ENCODE measurements at regions not wholly inside any gene's neighbourhood (a gene's known extent, or its start where the extent isn't known, plus 50 kb on each side); places are given as distances from the start of the nearest gene placed in this dataset.

DNA sequence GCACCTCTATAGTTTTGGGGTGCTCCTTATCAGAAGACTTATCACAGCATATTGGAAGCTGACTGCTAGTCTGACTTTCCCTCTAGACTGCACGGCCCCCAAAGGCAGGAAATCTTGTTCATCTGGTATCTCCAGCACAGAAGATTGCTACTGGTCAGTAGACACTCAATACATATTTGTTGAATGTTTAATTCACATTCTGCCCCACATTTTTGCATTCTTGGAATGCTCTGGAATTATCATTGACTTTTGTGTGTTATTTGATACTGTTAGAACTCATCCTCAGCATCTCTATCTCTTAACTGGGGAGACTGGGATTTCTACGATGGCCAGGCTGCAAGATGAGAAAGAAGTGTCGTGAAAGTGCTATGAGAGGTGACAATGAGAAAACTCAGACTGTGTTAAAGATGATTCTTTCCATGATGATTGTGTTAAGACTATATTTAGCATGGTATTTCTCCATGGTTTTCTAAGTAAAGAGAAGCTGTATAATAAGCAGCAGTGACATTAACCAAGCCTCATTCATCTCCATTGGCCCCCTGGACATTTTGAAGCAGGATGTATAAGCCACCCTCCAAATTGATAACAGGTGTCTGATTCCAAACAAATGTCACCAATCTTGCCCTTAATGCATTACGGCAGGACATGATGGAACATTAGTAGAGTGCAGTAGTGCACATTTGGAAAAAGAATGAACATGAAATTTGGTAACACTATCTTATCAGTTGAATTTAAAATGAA, 440.9 kb downstream of the RFC3 start:
- DNase-seq (no peak), ATAC-seq (no peak)
- H3K9me3 Mint-ChIP-seq, result peaks cover 5 to 35% of the 10 kb centered on the region in 2 donors
- H3K27ac Mint-ChIP-seq, result no peak overlapping the region
- no peak overlapping the region for H3K4me3 Mint-ChIP-seq
- no peaks in the 10 kb centered on the region for H3K27me3 Mint-ChIP-seq
- H3K4me1 Mint-ChIP-seq, result no peaks in the 10 kb centered on the region

- ATAC-seq (no peak), DNase-seq (no peak)
- Mint-ChIP-seq H3K27me3 (no peaks in the 10 kb centered on the region), H3K4me1 (no peaks in the 10 kb centered on the region), H3K4me3 (no peak overlapping the region), H3K9me3 (peaks cover 0 to 13% of the 10 kb centered on the region in 2 donors), H3K27ac (no peak overlapping the region)
These were observed 445.7 kb downstream of the RFC3 start for GRCh38 chr13:34263681-34264080.

GRCh38 chr13:34265046-34265679, 447.2 kb downstream of the RFC3 start:
- H3K27ac Mint-ChIP-seq, result no peak overlapping the region
- H3K27me3 Mint-ChIP-seq, result no peaks in the 10 kb centered on the region
- H3K4me3 Mint-ChIP-seq, result no peak overlapping the region
- H3K9me3 Mint-ChIP-seq, result peaks cover 0 to 4% of the 10 kb centered on the region in 2 donors
- no peaks in the 10 kb centered on the region for H3K4me1 Mint-ChIP-seq
- no peak for DNase-seq
- ATAC-seq, result no peak

DNA sequence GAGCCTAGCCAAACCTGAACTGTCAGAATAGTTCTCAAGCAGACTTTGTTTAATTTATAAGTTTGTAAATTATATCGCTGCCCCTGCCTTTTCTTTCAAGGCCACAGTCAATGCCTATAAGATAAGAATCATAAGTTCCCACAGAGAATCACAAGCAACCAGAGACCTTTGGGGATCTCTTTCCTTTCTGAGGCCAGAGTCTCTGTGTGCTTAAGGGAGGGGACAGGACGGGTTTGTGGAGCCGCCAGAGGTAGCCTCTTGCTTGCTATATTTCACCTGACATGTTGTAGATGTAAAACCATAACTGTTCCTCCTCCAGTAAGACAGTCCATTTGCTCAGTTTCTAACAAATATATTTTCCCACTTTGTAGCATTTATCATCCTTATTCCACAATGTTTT, 458.8 kb downstream of the RFC3 start:
- DNase-seq (no peak), ATAC-seq (no peak)
- no peak overlapping the region for H3K27ac Mint-ChIP-seq
- no peak overlapping the region for H3K4me3 Mint-ChIP-seq
- peaks cover 0 to 11% of the 10 kb centered on the region in 2 donors for H3K9me3 Mint-ChIP-seq
- H3K4me1 Mint-ChIP-seq, result no peaks in the 10 kb centered on the region
- no peaks in the 10 kb centered on the region for H3K27me3 Mint-ChIP-seq

DNA sequence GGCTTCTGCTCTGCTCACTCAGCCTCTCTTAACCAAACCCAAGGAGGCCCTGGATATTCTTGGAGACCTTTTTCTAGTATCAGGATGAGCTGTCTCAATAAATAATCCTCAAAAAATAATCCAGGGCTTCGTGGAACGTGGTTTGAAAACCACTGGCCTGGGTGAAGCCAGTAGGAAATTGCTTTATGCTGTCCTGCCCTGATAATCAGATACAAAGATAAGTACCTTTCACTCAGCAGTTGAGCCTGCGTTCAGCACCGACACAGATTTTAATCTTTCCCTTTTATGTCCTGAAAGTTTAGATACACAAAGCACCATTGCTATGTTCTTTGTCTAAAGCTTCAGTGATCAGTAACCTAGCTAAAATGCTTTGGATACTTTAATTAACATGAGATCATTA, 460.0 kb downstream of the RFC3 start:
- Mint-ChIP-seq H3K9me3 (peaks cover 0 to 11% of the 10 kb centered on the region in 2 donors), H3K27ac (no peak overlapping the region), H3K27me3 (no peaks in the 10 kb centered on the region), H3K4me1 (no peaks in the 10 kb centered on the region), H3K4me3 (no peak overlapping the region)
- DNase-seq (no peak), ATAC-seq (no peak)

GRCh38 chr13:34278780-34279179, 460.8 kb downstream of the RFC3 start:
- Mint-ChIP-seq H3K4me3 (no peak overlapping the region), H3K4me1 (no peaks in the 10 kb centered on the region), H3K9me3 (peaks cover 2 to 15% of the 10 kb centered on the region in 2 donors), H3K27me3 (no peaks in the 10 kb centered on the region), H3K27ac (no peak overlapping the region)
- no peak for ATAC-seq
- no peak for DNase-seq

- Mint-ChIP-seq H3K27ac (no peak overlapping the region), H3K4me1 (no peaks in the 10 kb centered on the region), H3K4me3 (no peak overlapping the region), H3K27me3 (no peaks in the 10 kb centered on the region), H3K9me3 (peaks cover 0 to 5% of the 10 kb centered on the region in 2 donors)
- no peak for ATAC-seq
- DNase-seq, result no peak
These were observed 472.7 kb downstream of the RFC3 start for GRCh38 chr13:34290661-34291060.

DNA sequence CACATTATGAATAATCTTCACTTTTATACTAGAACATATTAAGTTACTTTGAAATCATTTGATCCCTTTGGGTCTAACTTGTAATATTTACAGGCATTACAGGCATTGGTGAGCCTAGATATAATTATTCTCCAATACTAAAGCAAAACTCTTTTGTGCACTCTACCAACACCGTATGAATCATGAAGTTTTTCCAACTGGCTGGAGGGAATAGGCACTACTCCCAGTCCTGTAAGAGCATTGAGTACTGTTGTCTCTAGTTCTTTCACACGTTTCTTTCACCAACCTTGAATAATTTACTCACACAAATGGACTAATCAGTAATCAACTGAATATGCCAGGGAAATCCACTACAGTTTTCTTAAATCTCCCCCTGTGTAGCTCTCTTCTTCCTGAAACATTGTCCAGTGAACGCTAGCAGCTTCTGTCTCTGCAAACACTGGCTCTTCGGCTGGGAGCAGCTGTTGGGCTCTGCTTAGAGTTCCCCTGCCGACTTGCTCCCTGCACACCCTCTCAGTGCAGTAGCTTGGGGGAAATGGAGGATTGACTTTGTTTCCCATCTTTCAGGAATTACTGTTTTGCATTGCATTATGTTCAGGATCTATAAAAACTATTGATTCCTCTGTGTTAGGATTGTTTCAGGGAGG, 476.7 kb downstream of the RFC3 start:
- ATAC-seq, result no peak
- Mint-ChIP-seq H3K9me3 (no peaks in the 10 kb centered on the region), H3K27ac (no peak overlapping the region), H3K27me3 (no peaks in the 10 kb centered on the region), H3K4me3 (no peak overlapping the region), H3K4me1 (no peaks in the 10 kb centered on the region)
- no peak for DNase-seq

DNA sequence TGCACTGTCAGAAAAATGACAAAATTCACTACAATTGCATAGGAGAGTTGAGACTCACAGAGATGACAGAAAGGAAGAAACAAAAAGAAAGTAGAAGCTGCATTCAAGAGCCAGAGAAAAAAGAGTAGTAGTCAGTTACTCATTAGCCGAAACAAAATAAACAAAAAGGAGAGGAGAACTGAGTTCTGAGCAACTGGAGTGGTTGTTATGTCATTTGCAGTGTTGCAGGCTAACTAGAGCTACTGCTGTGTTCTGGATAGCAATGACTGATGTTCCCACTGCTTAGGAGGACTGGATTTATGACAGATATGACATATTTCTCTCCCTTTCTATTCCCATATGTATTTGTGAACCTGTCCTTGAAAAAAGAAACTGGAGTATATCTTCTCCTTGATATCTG, 482.6 kb downstream of the RFC3 start:
- H3K4me3 Mint-ChIP-seq, result no peak overlapping the region
- peaks cover 0 to 11% of the 10 kb centered on the region in 2 donors for H3K9me3 Mint-ChIP-seq
- H3K27ac Mint-ChIP-seq, result no peak overlapping the region
- DNase-seq (no peak), ATAC-seq (no peak)
- H3K4me1 Mint-ChIP-seq, result no peaks in the 10 kb centered on the region
- H3K27me3 Mint-ChIP-seq, result no peaks in the 10 kb centered on the region

DNA sequence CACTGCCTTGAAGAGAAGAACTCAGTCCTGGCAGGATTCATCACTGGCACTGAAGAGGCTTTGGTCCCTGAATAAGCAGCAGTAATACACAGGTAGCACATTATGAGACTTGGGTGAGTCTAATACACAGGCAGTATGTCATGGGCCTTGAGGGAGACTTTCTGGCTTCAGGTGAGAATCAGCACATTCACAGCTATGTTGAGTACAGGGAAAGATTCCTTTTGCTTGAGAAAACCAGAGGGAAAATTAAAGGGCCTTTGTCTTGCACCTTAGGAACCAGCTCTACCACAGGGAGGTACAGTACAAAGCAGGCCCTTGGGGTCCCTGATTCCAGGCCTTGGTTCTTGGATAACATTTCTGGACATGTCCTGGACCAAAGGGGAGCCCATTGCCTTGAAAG, 484.6 kb downstream of the RFC3 start:
- ATAC-seq (no peak), DNase-seq (no peak)
- H3K27me3 Mint-ChIP-seq, result no peaks in the 10 kb centered on the region
- no peak overlapping the region for H3K4me3 Mint-ChIP-seq
- H3K4me1 Mint-ChIP-seq, result no peaks in the 10 kb centered on the region
- no peak overlapping the region for H3K27ac Mint-ChIP-seq
- H3K9me3 Mint-ChIP-seq, result peaks cover 0 to 11% of the 10 kb centered on the region in 2 donors

GRCh38 chr13:34303346-34303745, 485.4 kb downstream of the RFC3 start:
- DNase-seq, result no peak
- no peak for ATAC-seq
- H3K27ac Mint-ChIP-seq, result no peak overlapping the region
- no peak overlapping the region for H3K4me3 Mint-ChIP-seq
- H3K4me1 Mint-ChIP-seq, result no peaks in the 10 kb centered on the region
- peaks cover 0 to 11% of the 10 kb centered on the region in 2 donors for H3K9me3 Mint-ChIP-seq
- H3K27me3 Mint-ChIP-seq, result no peaks in the 10 kb centered on the region

- no peaks in the 10 kb centered on the region for H3K27me3 Mint-ChIP-seq
- H3K9me3 Mint-ChIP-seq, result peaks cover 0 to 11% of the 10 kb centered on the region in 2 donors
- no peak for DNase-seq
- no peaks in the 10 kb centered on the region for H3K4me1 Mint-ChIP-seq
- H3K4me3 Mint-ChIP-seq, result no peak overlapping the region
- ATAC-seq, result no peak
- H3K27ac Mint-ChIP-seq, result no peak overlapping the region
These were observed 489.7 kb downstream of the RFC3 start for GRCh38 chr13:34307607-34308006.

GRCh38 chr13:34308725-34309124, 490.8 kb downstream of the RFC3 start:
- H3K9me3 Mint-ChIP-seq, result peaks cover 0 to 9% of the 10 kb centered on the region in 2 donors
- no peaks in the 10 kb centered on the region for H3K4me1 Mint-ChIP-seq
- no peaks in the 10 kb centered on the region for H3K27me3 Mint-ChIP-seq
- ATAC-seq (no peak), DNase-seq (no peak)
- no peak overlapping the region for H3K27ac Mint-ChIP-seq
- no peak overlapping the region for H3K4me3 Mint-ChIP-seq

GRCh38 chr13:34310539-34310938, 492.6 kb downstream of the RFC3 start:
- no peak for ATAC-seq
- Mint-ChIP-seq H3K27ac (no peak overlapping the region), H3K27me3 (no peaks in the 10 kb centered on the region)

DNA sequence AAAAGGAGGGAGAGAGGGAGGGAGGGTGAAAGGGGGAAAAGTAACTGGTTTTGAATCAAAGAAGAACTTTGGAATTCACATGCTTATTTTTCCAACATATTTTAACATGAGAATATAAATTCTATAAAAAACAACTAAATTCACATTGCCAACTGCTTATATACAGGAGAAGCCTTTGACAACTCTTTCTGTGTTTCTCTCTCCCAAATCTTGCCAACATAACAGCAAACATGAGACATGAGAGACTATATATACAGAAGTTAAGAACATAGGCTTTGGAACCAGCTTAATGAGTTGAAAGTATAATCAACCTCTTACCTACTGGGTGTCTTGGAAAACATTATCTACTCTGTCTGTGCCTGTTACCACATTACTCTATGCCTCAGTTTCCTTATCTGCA, 493.3 kb downstream of the RFC3 start:
- no peak for ATAC-seq
- Mint-ChIP-seq H3K9me3 (peaks cover 2 to 7% of the 10 kb centered on the region in 2 donors), H3K27me3 (no peaks in the 10 kb centered on the region), H3K4me3 (no peak overlapping the region), H3K4me1 (no peaks in the 10 kb centered on the region), H3K27ac (no peak overlapping the region)
- DNase-seq, result no peak

More at GRCh38 chr13:34310539-34310938, 492.6 kb downstream of the RFC3 start:
- Mint-ChIP-seq H3K9me3 (peaks cover 0 to 7% of the 10 kb centered on the region in 2 donors), H3K4me1 (no peaks in the 10 kb centered on the region), H3K4me3 (no peak overlapping the region)
- DNase-seq, result no peak

GRCh38 chr13:34312578-34312977, 494.6 kb downstream of the RFC3 start:
- Mint-ChIP-seq H3K27ac (no peak overlapping the region), H3K9me3 (peaks cover 7% of the 10 kb centered on the region in 2 donors)
- no peak for ATAC-seq

More at GRCh38 chr13:34312578-34312977, 494.6 kb downstream of the RFC3 start:
- H3K4me3 Mint-ChIP-seq, result no peak overlapping the region
- no peaks in the 10 kb centered on the region for H3K27me3 Mint-ChIP-seq
- DNase-seq, result no peak
- H3K4me1 Mint-ChIP-seq, result no peaks in the 10 kb centered on the region

All from stimulated activated naive CD8-positive, alpha-beta T cell treated with anti-CD3 and anti-CD28 coated beads, Interleukin-15, amount 100 ng/mL, for 72 hours (primary cell).